ENCODE measurements at regions not wholly inside any gene's neighbourhood (a gene's known extent, or its start where the extent isn't known, plus 50 kb on each side); places are given as distances from the start of the nearest gene placed in this dataset.

GRCh38 chr7:53252539-53252938 is 217.1 kb downstream of the POM121L12 start:
- Histone ChIP-seq H2AFZ (ENCODE audit: low read length) (no peak overlapping the region), H3K4me1 (replicated peaks in 1 of 4; ENCODE audit: control insufficient read depth in 3 of 4, insufficient read depth in 4 of 4, low read length in 3 of 4) (peaks cover 0 to 3% (median 0%) of the 10 kb centered on the region in 4 experiments; a peak in 1 of 7 replicates), H3K4me2 (ENCODE audit: insufficient read depth in 1 of 2, low read depth in 2 of 2, low read length in 2 of 2) (no peak overlapping the region), H2BK15ac (ENCODE audit: low read length) (no peak overlapping the region), H3K9me3 (ENCODE audit: insufficient read depth in 2 of 2, low read depth in 1 of 2, low read length in 1 of 2) (peaks cover 0 to 9% of the 10 kb centered on the region in 2 experiments; a peak in 2 of 4 replicates), H4K20me1 (replicated peaks in 1 of 2; ENCODE audit: control insufficient read depth in 1 of 2, insufficient read depth in 2 of 2, low read length in 2 of 2) (no peaks in the 10 kb centered on the region), H3K27me3 (replicated peaks in 1 of 4; ENCODE audit: control insufficient read depth in 3 of 4, extremely low read depth in 1 of 4, insufficient read depth in 3 of 4, low read length in 3 of 4) (no peaks in the 10 kb centered on the region), H3K27ac (ENCODE audit: low read depth, low read length) (no peak overlapping the region), H3K79me1 (ENCODE audit: low read depth, low read length) (no peaks in the 10 kb centered on the region), H3K18ac (ENCODE audit: extremely low read depth, low read length) (no peak overlapping the region), H2BK5ac (ENCODE audit: low read depth, low read length) (no peak overlapping the region), H2AK5ac (ENCODE audit: low read depth, low read length) (no peak overlapping the region), H2BK12ac (ENCODE audit: low read depth, low read length) (no peak overlapping the region), H3K4me3 (ENCODE audit: extremely low read depth in 1 of 4, insufficient read depth in 2 of 4, low read depth in 3 of 4, low read length in 4 of 4) (no peak overlapping the region), H3K4ac (replicated peaks; ENCODE audit: insufficient read length, low read depth, low read length) (no peak overlapping the region), H3K14ac (ENCODE audit: insufficient read length) (no peak overlapping the region), H3K79me2 (ENCODE audit: control insufficient read depth in 1 of 2, insufficient read depth in 2 of 2, low read length in 2 of 2) (no peaks in the 10 kb centered on the region), H4K8ac (ENCODE audit: extremely low read depth, insufficient read depth, low read length) (no peak overlapping the region), H2BK120ac (replicated peaks; ENCODE audit: low read depth, low read length) (no peak overlapping the region), H4K5ac (ENCODE audit: insufficient read length, low read depth, low read length) (no peak overlapping the region), H2BK20ac (ENCODE audit: low read length) (no peak overlapping the region), H3K23me2 (ENCODE audit: low read depth, low read length) (no peaks in the 10 kb centered on the region), H3K23ac (ENCODE audit: insufficient read length) (no peak overlapping the region), H3K36me3 (ENCODE audit: control insufficient read depth in 2 of 4, insufficient read depth in 4 of 4, low read length in 3 of 4) (no peaks in the 10 kb centered on the region), H3K9ac (replicated peaks in 1 of 4; ENCODE audit: extremely low read depth in 1 of 4, low read depth in 3 of 4, low read length in 3 of 4) (no peak overlapping the region), H4K91ac (replicated peaks; ENCODE audit: insufficient read length, low read length) (no peak overlapping the region), H3K56ac (replicated peaks; ENCODE audit: insufficient read length, low read depth, low read length) (no peak overlapping the region)
- ChIA-PET POLR2A (ENCODE audit: partially characterized antibody) (no interaction called here), CTCF (ENCODE audit: partially characterized antibody) (no interaction called here)
- DNase-seq (ENCODE audit: low read depth in 1 of 2, low spot score in 2 of 2) (no peak), FAIRE-seq (no peak)
- 100% methylated on average over 1 of the region's 1 CpG; no CpG with 5 or more reads in 1 of the 2 experiments for WGBS, 2 experiments (ENCODE audit: extremely low coverage in 1 of 2, insufficient coverage in 1 of 2, insufficient read length in 1 of 2, insufficient replicate concordance in 2 of 2, low coverage in 1 of 2, low lambda C conversion rate in 2 of 2, missing lambda C conversion rate in 1 of 2)
- TF ChIP-seq MAX (IDR thresholded peaks at IDR 0.05), result no peak
- no peak for TF ChIP-seq SIN3A (conservative IDR thresholded peaks at IDR 0.05 in 1 of 2, IDR thresholded peaks at IDR 0.05 in 1 of 2; ENCODE audit: low read depth in 1 of 2, low read length in 2 of 2)
- no peak for TF ChIP-seq SP1 (IDR thresholded peaks at IDR 0.05; ENCODE audit: low read depth, low read length)
- no peak for TF ChIP-seq FOSL1 (IDR thresholded peaks at IDR 0.05; ENCODE audit: insufficient read depth, low read depth, low read length)
- TF ChIP-seq RBBP5 (IDR thresholded peaks at IDR 0.05; ENCODE audit: borderline replicate concordance, low read depth, low read length), result no peak
- no peak for TF ChIP-seq CBX5 (IDR thresholded peaks at IDR 0.05; ENCODE audit: low read depth, low read length)
- no peak for TF ChIP-seq KDM1A (IDR thresholded peaks at IDR 0.05; ENCODE audit: borderline replicate concordance, low read length)
- TF ChIP-seq KDM4A (IDR thresholded peaks at IDR 0.05; ENCODE audit: low read depth, low read length, severe bottlenecking), result no peak
- no peak for TF ChIP-seq SIX5 (IDR thresholded peaks at IDR 0.05; ENCODE audit: low read depth, low read length)
- TF ChIP-seq ATF2 (IDR thresholded peaks at IDR 0.05; ENCODE audit: low read length), result no peak
- TF ChIP-seq GABPA (IDR thresholded peaks at IDR 0.05; ENCODE audit: borderline replicate concordance, insufficient read depth, low read length), result no peak
- TF ChIP-seq ASH2L (IDR thresholded peaks at IDR 0.05; ENCODE audit: low read length), result no peak
- no peak for TF ChIP-seq YY1 (IDR thresholded peaks at IDR 0.05; ENCODE audit: low read depth, low read length)

Data from H1 (cell line).